Keratinocyte (primary cell): ENCODE measurements at regions not wholly inside any gene's neighbourhood (a gene's known extent, or its start where the extent isn't known, plus 50 kb on each side); places are given as distances from the start of the nearest gene placed in this dataset.

Source experiments
- DNase-seq: peaks from one replicate; pipeline ENCODE4 v3.0.0-alpha.2; 2011; ENCODE audit warnings: low read depth, missing footprints, low spot score
- FAIRE-seq: peaks from 2 replicates; lab custom pipeline; 2011; peaks lifted over from hg19 to GRCh38; lab: Jason Lieb, UNC
- H2AFZ ChIP-seq: 2 replicates; pipeline ENCODE4 v1.6.0; 2012; ENCODE audit warnings: low read length, control low read depth, inconsistent platforms; ENCODE audit not compliant: control insufficient read depth
- H3K27ac ChIP-seq: 2 replicates; pipeline ENCODE4 v1.5.1; 2011; ENCODE audit warnings: low read length; ENCODE audit not compliant: control insufficient read depth, insufficient read depth
- H3K27me3 ChIP-seq: 3 replicates; pipeline ENCODE4 v1.6.0; 2011; ENCODE audit warnings: low read length; ENCODE audit not compliant: control insufficient read depth, insufficient read depth; ENCODE audit errors: extremely low read depth
- H3K36me3 ChIP-seq, 2 experiments: 2 replicates in 1 of 2; 3 replicates in 1 of 2; pipeline ENCODE4 v1.5.1; 2011; ENCODE audit warnings: low read length in 2 of 2, mild to moderate bottlenecking in 1 of 2; ENCODE audit not compliant: control insufficient read depth in 2 of 2, insufficient read depth in 2 of 2; ENCODE audit errors: extremely low read depth in 1 of 2
- H3K4me1 ChIP-seq: 3 replicates; pipeline ENCODE4 v1.5.1; 2011; ENCODE audit warnings: low read length; ENCODE audit not compliant: control insufficient read depth, insufficient read depth; ENCODE audit errors: extremely low read depth
- H3K4me2 ChIP-seq: 3 replicates; pipeline ENCODE4 v1.6.0; 2011; ENCODE audit warnings: low read depth, low read length; ENCODE audit not compliant: control insufficient read depth, insufficient read depth; ENCODE audit errors: extremely low read depth
- H3K4me3 ChIP-seq, 3 experiments: fragments of 200-600 bp in 1 of 3; sonication (generic) in 1 of 3; 2 replicates in 2 of 3; 3 replicates in 1 of 3; pipeline ENCODE4 v1.5.1; 2011 to 2016; ENCODE audit warnings: low read length in 3 of 3, mild to moderate bottlenecking in 3 of 3, control low read depth in 2 of 3, inconsistent platforms in 1 of 3, low read depth in 1 of 3, mixed read lengths in 1 of 3, mixed run types in 1 of 3, moderate library complexity in 1 of 3; ENCODE audit not compliant: control insufficient read depth in 2 of 3, insufficient read depth in 2 of 3; ENCODE audit errors: extremely low read depth in 1 of 3
- H3K79me2 ChIP-seq: 2 replicates; pipeline ENCODE4 v1.6.0; 2012; ENCODE audit warnings: low read length; ENCODE audit not compliant: control insufficient read depth, insufficient read depth
- H3K9ac ChIP-seq: 3 replicates; pipeline ENCODE4 v1.6.0; 2011; ENCODE audit warnings: low read length; ENCODE audit not compliant: control insufficient read depth, insufficient read depth; ENCODE audit errors: extremely low read depth
- H3K9me1 ChIP-seq: 3 replicates; pipeline ENCODE4 v1.6.0; 2011; ENCODE audit warnings: low read length; ENCODE audit not compliant: control insufficient read depth, insufficient read depth; ENCODE audit errors: extremely low read depth
- H3K9me3 ChIP-seq: 2 replicates; pipeline ENCODE4 v1.5.1; 2012; ENCODE audit warnings: low read depth, low read length; ENCODE audit not compliant: control insufficient read depth
- H4K20me1 ChIP-seq: 3 replicates; pipeline ENCODE4 v1.6.0; 2011; ENCODE audit warnings: low read length; ENCODE audit not compliant: control insufficient read depth, insufficient read depth; ENCODE audit errors: extremely low read depth
- CTCF ChIP-seq, 3 experiments: IDR thresholded peaks in 1 of 3; conservative IDR thresholded peaks in 1 of 3; optimal IDR thresholded peaks in 1 of 3; 2 replicates in 2 of 3; 3 replicates in 1 of 3; pipeline versions ENCODE3 to v1.5.1; 2011; ENCODE audit warnings: low read length in 3 of 3, mild to moderate bottlenecking in 3 of 3, moderate library complexity in 2 of 3, control low read depth in 1 of 3, inconsistent platforms in 1 of 3; ENCODE audit not compliant: insufficient read depth in 2 of 3; ENCODE audit errors: extremely low read depth in 1 of 3
- EZH2 ChIP-seq: IDR thresholded peaks from one replicate; pipeline ENCODE4 v1.6.1; 2012; ENCODE audit warnings: inconsistent platforms, mild to moderate bottlenecking, low read length, moderate library complexity
- dilution Hi-C: fragments of 300-500 bp; cut with MboI; formaldehyde crosslinking; loops from one replicate; pipeline ENCODE4 v1.7.0; 2020; ENCODE audit warnings: low sequenced_read_pairs; ENCODE audit not compliant: extremely low pct_ligation_motif_present

DNA sequence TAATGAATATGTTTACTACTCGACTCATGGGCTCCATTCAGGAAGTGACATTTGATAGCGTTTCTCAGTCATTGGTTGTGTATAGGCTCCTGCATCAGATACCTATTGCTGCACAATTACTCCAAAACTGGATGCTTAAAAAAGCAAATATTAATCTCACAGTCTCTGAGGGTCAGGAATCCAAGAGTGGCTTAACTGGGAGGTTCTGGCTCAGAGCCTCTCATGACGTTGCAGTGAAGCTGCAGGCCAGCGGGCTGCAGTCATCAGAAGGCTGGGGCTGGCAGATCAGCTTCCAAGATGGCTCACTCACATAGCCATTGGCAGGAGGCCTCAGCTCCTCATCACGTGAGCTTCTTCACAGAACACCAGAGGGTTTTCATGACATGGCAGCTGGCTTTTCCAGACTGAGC is 525.1 kb upstream of the NBEA start:
- Histone ChIP-seq H4K20me1 (no peaks in the 10 kb centered on the region), H3K9ac (no peak overlapping the region), H3K79me2 (no peaks in the 10 kb centered on the region), H3K27me3 (no peaks in the 10 kb centered on the region), H3K27ac (no peak overlapping the region), H3K36me3 (no peaks in the 10 kb centered on the region), H3K4me1 (peaks cover 27% of the 10 kb centered on the region), H3K9me3 (no peaks in the 10 kb centered on the region), H2AFZ (no peak overlapping the region), H3K9me1 (no peaks in the 10 kb centered on the region), H3K4me2 (no peak overlapping the region), H3K4me3 (no peak overlapping the region)
- dilution Hi-C loops, result no loop called here
- TF ChIP-seq EZH2 (no peak), CTCF (optimal IDR thresholded peaks at IDR 0.05 in 1 of 3, IDR thresholded peaks at IDR 0.05 in 1 of 3, conservative IDR thresholded peaks at IDR 0.05 in 1 of 3; ENCODE audit: extremely low read depth in 1 of 3, insufficient read depth in 2 of 3, low read length in 3 of 3) (no peak)
- FAIRE-seq (no peak), DNase-seq (no peak)

DNA sequence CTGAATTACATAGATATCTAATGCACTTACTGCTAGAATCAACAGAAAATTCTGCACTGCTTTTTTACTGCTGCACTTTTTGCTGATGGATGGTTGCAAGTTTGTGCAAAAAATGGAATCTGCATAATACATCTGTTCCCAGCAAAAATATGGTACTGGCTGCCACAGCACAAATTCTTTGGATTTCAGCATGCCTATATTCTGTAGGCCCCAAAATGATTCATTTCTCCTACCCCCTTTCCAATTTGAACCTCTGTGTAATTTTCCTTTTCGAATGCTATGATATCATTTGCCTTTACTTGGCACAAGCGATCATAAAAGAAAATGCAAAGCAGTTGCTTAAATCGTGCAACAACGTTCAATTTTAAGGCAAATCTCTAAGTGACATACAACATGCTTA is 524.2 kb upstream of the NBEA start:
- no peak for DNase-seq
- Histone ChIP-seq H3K4me2 (no peak overlapping the region), H3K9ac (no peak overlapping the region), H3K9me1 (no peaks in the 10 kb centered on the region), H3K27ac (no peak overlapping the region), H3K79me2 (no peaks in the 10 kb centered on the region), H2AFZ (no peak overlapping the region), H3K4me3 (no peak overlapping the region), H4K20me1 (no peaks in the 10 kb centered on the region), H3K9me3 (no peaks in the 10 kb centered on the region), H3K36me3 (no peaks in the 10 kb centered on the region), H3K4me1 (peaks cover 35% of the 10 kb centered on the region), H3K27me3 (no peaks in the 10 kb centered on the region)
- dilution Hi-C loops, result no loop called here
- no peak for FAIRE-seq
- TF ChIP-seq CTCF (optimal IDR thresholded peaks at IDR 0.05 in 1 of 3, IDR thresholded peaks at IDR 0.05 in 1 of 3, conservative IDR thresholded peaks at IDR 0.05 in 1 of 3; ENCODE audit: extremely low read depth in 1 of 3, insufficient read depth in 2 of 3, low read length in 3 of 3) (no peak), EZH2 (no peak)
